NOMO-1 treated with dmso at 0.1 percent for 144 hours (cell line): ENCODE measurements at regions not wholly inside any gene's neighbourhood (a gene's known extent, or its start where the extent isn't known, plus 50 kb on each side); places are given as distances from the start of the nearest gene placed in this dataset.

ENCODE experiments used
- DNase-seq: peaks from one replicate; lab custom pipeline; 2025; ENCODE audit not compliant: unreplicated experiment; lab: John Stamatoyannopoulos, UW

GRCh38 chr12:41936333-41936732 is 208.3 kb downstream of the GXYLT1 start:
- DNase-seq, result no peak

GRCh38 chr12:41935911-41936310 is 208.8 kb downstream of the GXYLT1 start:
- no peak for DNase-seq

GRCh38 chr12:41932470-41932991 is 212.1 kb downstream of the GXYLT1 start:
- peak; percentile 97 for DNase-seq

GRCh38 chr12:41930866-41931437 is 213.7 kb downstream of the GXYLT1 start:
- no peak for DNase-seq

- DNase-seq, result no peak
Measured at GRCh38 chr12:41924111-41924510, 220.6 kb downstream of the GXYLT1 start.

- DNase-seq, result no peak
Measured at GRCh38 chr12:41923351-41923750, 221.3 kb downstream of the GXYLT1 start.

- no peak for DNase-seq
Measured at GRCh38 chr12:41920355-41920754, 224.3 kb downstream of the GXYLT1 start.

GRCh38 chr12:41919526-41920261 is 225.0 kb downstream of the GXYLT1 start:
- DNase-seq, result no peak

- DNase-seq, result no peak
Measured at GRCh38 chr12:41919048-41919447, 225.6 kb downstream of the GXYLT1 start.

- peak; percentile 17 for DNase-seq
Measured at GRCh38 chr12:41917938-41918341, 226.7 kb downstream of the GXYLT1 start.

- no peak for DNase-seq
Measured at GRCh38 chr12:41917181-41917580, 227.5 kb downstream of the GXYLT1 start.

- DNase-seq, result no peak
Measured at GRCh38 chr12:41910578-41911320, 233.9 kb downstream of the GXYLT1 start.

- DNase-seq, result no peak
Measured at GRCh38 chr12:41908206-41908605, 236.5 kb downstream of the GXYLT1 start.

- DNase-seq, result no peak
Measured at GRCh38 chr12:41907550-41907949, 237.1 kb downstream of the GXYLT1 start.

- no peak for DNase-seq
Measured at GRCh38 chr12:41907021-41907420, 237.7 kb downstream of the GXYLT1 start.

GRCh38 chr12:41905759-41906297 is 238.8 kb downstream of the GXYLT1 start:
- no peak for DNase-seq

GRCh38 chr12:41905073-41905758 is 239.5 kb downstream of the GXYLT1 start:
- no peak for DNase-seq

- no peak for DNase-seq
Measured at GRCh38 chr12:41904041-41904440, 240.6 kb downstream of the GXYLT1 start.

- DNase-seq, result no peak
Measured at GRCh38 chr12:41903014-41903708, 241.5 kb downstream of the GXYLT1 start.

GRCh38 chr12:41899577-41899976 is 245.1 kb downstream of the GXYLT1 start:
- DNase-seq, result no peak
